Hepatocyte (in vitro differentiated cells): ENCODE measurements at regions not wholly inside any gene's neighbourhood (a gene's known extent, or its start where the extent isn't known, plus 50 kb on each side); places are given as distances from the start of the nearest gene placed in this dataset.

Experiments used
- EZH2 ChIP-seq: fragments of 200-600 bp; sonication (generic); IDR thresholded peaks from 2 replicates; pipeline ENCODE4 v1.6.1; 2016; ENCODE audit warnings: antibody characterized with exemption, mild to moderate bottlenecking, borderline replicate concordance
- EZH2phosphoT487 ChIP-seq: fragments of 200-600 bp; sonication (generic); IDR thresholded peaks from one replicate; pipeline ENCODE4 v1.6.1; 2018; ENCODE audit warnings: antibody characterized with exemption, mild to moderate bottlenecking, low read depth, moderate library complexity; ENCODE audit not compliant: unreplicated experiment, severe bottlenecking
- TF ChIP-seq, protein P1 (sequence below): fragments of 200-600 bp; sonication (generic); IDR thresholded peaks from 2 replicates; pipeline ENCODE4 v1.5.1; 2016; ENCODE audit warnings: antibody characterized with exemption, mild to moderate bottlenecking; ENCODE audit not compliant: poor library complexity

DNA sequence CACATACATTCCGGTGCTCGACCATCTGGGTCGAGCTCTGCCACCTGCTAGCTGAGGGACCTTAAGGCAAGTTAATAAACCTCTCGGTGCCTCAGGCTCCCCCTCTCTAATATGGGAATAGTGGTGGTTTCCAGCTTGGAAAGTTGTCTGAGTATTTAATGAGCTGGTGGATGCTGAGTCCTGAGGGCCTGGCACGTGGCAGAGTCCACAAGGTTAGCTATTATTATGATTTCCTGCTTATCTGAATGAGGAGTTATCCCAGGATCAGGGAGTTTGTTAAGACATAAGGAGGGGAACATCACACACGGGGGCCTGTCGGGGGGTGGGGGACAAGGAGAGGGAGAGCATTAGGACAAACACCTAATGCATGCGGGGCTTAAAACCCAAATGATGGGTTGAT is 80.1 kb upstream of the SLC22A23 start:
- TF ChIP-seq, protein P1, sequence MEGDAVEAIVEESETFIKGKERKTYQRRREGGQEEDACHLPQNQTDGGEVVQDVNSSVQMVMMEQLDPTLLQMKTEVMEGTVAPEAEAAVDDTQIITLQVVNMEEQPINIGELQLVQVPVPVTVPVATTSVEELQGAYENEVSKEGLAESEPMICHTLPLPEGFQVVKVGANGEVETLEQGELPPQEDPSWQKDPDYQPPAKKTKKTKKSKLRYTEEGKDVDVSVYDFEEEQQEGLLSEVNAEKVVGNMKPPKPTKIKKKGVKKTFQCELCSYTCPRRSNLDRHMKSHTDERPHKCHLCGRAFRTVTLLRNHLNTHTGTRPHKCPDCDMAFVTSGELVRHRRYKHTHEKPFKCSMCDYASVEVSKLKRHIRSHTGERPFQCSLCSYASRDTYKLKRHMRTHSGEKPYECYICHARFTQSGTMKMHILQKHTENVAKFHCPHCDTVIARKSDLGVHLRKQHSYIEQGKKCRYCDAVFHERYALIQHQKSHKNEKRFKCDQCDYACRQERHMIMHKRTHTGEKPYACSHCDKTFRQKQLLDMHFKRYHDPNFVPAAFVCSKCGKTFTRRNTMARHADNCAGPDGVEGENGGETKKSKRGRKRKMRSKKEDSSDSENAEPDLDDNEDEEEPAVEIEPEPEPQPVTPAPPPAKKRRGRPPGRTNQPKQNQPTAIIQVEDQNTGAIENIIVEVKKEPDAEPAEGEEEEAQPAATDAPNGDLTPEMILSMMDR = no peak
- TF ChIP-seq EZH2 (no peak), EZH2phosphoT487 (no peak)
